ENCODE measurements at regions not wholly inside any gene's neighbourhood (a gene's known extent, or its start where the extent isn't known, plus 50 kb on each side); places are given as distances from the start of the nearest gene placed in this dataset.
"Not testable (repeated sequence)": the region's sequence is repeated elsewhere in the genome, so short reads cannot be mapped to it uniquely, and the experiment has no call there.

- Histone ChIP-seq H3K27ac (no peak overlapping the region), H3K9me3 (no peaks in the 10 kb centered on the region), H3K27me3 (ENCODE audit: insufficient read depth in 3 of 3, low read length in 2 of 3) (no peaks in the 10 kb centered on the region), H3K4me3 (no peak overlapping the region), H3K36me3 (ENCODE audit: insufficient read depth in 1 of 2, low read depth in 1 of 2) (no peaks in the 10 kb centered on the region), H3K4me1 (no peaks in the 10 kb centered on the region)
- TF ChIP-seq CTCF (IDR thresholded peaks at IDR 0.05) = no peak
- no peak for ATAC-seq
- intact Hi-C loops (cut with DNase I) = no loop called here
- no peak for DNase-seq
- WGBS, 3 donors = 79 to 82% (median 81%) methylated on average over 12 of the region's 12 CpGs
Measured at GRCh38 chr4:166198516-166199310, 325.7 kb downstream of the TLL1 start.

- H3K27ac ChIP-seq = no peak overlapping the region
- ATAC-seq (no peak), DNase-seq (no peak)
- intact Hi-C loops (cut with DNase I) = no loop called here
- no peak for TF ChIP-seq CTCF (IDR thresholded peaks at IDR 0.05)
- H3K4me3 ChIP-seq = no peak overlapping the region
- WGBS, 3 donors = 73 to 85% (median 80%) methylated on average over 4 of the region's 4 CpGs
- no peaks in the 10 kb centered on the region for H3K4me1 ChIP-seq
- H3K36me3 ChIP-seq (ENCODE audit: insufficient read depth in 1 of 2, low read depth in 1 of 2) = no peaks in the 10 kb centered on the region
- no peaks in the 10 kb centered on the region for H3K27me3 ChIP-seq (ENCODE audit: insufficient read depth in 3 of 3, low read length in 2 of 3)
- no peaks in the 10 kb centered on the region for H3K9me3 ChIP-seq
Measured at GRCh38 chr4:166202991-166203390, 330.0 kb downstream of the TLL1 start.

- intact Hi-C loops (cut with DNase I); H3K4me1 ChIP-seq; H3K9me3 ChIP-seq; H3K27ac ChIP-seq; H3K4me3 ChIP-seq; ATAC-seq; H3K36me3 ChIP-seq (ENCODE audit: insufficient read depth in 1 of 2, low read depth in 1 of 2); H3K27me3 ChIP-seq (ENCODE audit: insufficient read depth in 3 of 3, low read length in 2 of 3); DNase-seq: not testable (repeated sequence)
- WGBS, 3 donors = 88 to 91% (median 90%) methylated on average over 4 of the region's 4 CpGs
Measured at GRCh38 chr4:166212326-166212725, 339.3 kb downstream of the TLL1 start.

- no peak overlapping the region for H3K4me3 ChIP-seq
- no peak overlapping the region for H3K27ac ChIP-seq
- H3K27me3 ChIP-seq (ENCODE audit: insufficient read depth in 3 of 3, low read length in 2 of 3) = no peaks in the 10 kb centered on the region
- 85 to 88% (median 87%) methylated on average over 1 of the region's 1 CpG for WGBS, 3 donors
- no peak for ATAC-seq
- H3K9me3 ChIP-seq = no peaks in the 10 kb centered on the region
- no peaks in the 10 kb centered on the region for H3K4me1 ChIP-seq
- no peak for DNase-seq
- no peaks in the 10 kb centered on the region for H3K36me3 ChIP-seq (ENCODE audit: insufficient read depth in 1 of 2, low read depth in 1 of 2)
- no peak for TF ChIP-seq CTCF (IDR thresholded peaks at IDR 0.05)
- intact Hi-C loops (cut with DNase I) = no loop called here
Measured at GRCh38 chr4:166222271-166222670, 349.2 kb downstream of the TLL1 start.

DNA sequence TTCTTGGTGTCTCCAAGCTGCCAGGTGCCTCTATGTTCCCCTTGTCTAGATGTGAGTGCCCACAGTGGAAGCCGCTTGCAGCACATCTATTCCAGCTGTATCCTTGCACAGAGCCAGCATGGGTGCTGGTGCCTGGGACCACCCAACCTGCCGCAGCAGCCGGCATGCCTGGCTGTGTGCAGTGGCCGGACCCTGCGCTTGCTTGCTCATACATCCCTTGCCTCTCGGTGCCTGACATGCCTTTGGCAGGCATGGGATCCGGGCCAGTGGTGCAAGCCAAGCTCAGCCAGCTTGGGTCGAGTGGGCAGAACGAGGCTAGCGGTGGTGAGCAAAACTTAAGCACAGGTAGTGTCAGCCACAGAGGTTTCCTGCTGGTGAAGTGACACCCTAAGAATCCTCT, 355.1 kb downstream of the TLL1 start:
- DNase-seq (no peak), ATAC-seq (no peak)
- H3K36me3 ChIP-seq (ENCODE audit: insufficient read depth in 1 of 2, low read depth in 1 of 2) = no peaks in the 10 kb centered on the region
- H3K9me3 ChIP-seq = no peaks in the 10 kb centered on the region
- no peak overlapping the region for H3K27ac ChIP-seq
- H3K4me1 ChIP-seq = no peaks in the 10 kb centered on the region
- no peaks in the 10 kb centered on the region for H3K27me3 ChIP-seq (ENCODE audit: insufficient read depth in 3 of 3, low read length in 2 of 3)
- H3K4me3 ChIP-seq = no peak overlapping the region
- intact Hi-C loops (cut with DNase I) = no loop called here
- TF ChIP-seq CTCF (IDR thresholded peaks at IDR 0.05) = no peak
- 91 to 95% (median 91%) methylated on average over 10 of the region's 10 CpGs for WGBS, 3 donors

Data from psoas muscle (tissue), 7 donors.